Mammary epithelial cell (primary cell): ENCODE measurements at regions not wholly inside any gene's neighbourhood (a gene's known extent, or its start where the extent isn't known, plus 50 kb on each side); places are given as distances from the start of the nearest gene placed in this dataset.

Experiments used
- CTCF ChIP-seq, 2 donors: IDR thresholded peaks in 1 of 2; conservative IDR thresholded peaks in 1 of 2; 2 replicates each; pipeline ENCODE4 v1.5.1; 2011 to 2012; ENCODE audit warnings: inconsistent platforms in 2 of 2, low read length in 2 of 2, mild to moderate bottlenecking in 2 of 2, control low read depth in 1 of 2, low read depth in 1 of 2; ENCODE audit not compliant: insufficient read depth in 1 of 2; ENCODE audit errors: extremely low read depth in 1 of 2
- EZH2 ChIP-seq: IDR thresholded peaks from 2 replicates; pipeline ENCODE4 v1.6.1; 2012; ENCODE audit warnings: low read length, inconsistent platforms, borderline replicate concordance

GRCh38 chr13:64910096-64910495, 2320.0 kb downstream of the PCDH9 start:
- TF ChIP-seq CTCF (conservative IDR thresholded peaks at IDR 0.05 in 1 of 2, IDR thresholded peaks at IDR 0.05 in 1 of 2; ENCODE audit: extremely low read depth in 1 of 2, insufficient read depth in 1 of 2, low read depth in 1 of 2, low read length in 2 of 2) (no peak), EZH2 (no peak)
